AG10803 (cell line): ENCODE measurements at regions not wholly inside any gene's neighbourhood (a gene's known extent, or its start where the extent isn't known, plus 50 kb on each side); places are given as distances from the start of the nearest gene placed in this dataset.
A peak's percentile ranks its signal among the peaks of the same experiment; 100 is the strongest.
"Not testable (repeated sequence)": the region's sequence is repeated elsewhere in the genome, so short reads cannot be mapped to it uniquely, and the experiment has no call there.

Source experiments
- DNase-seq: peaks from one replicate; pipeline ENCODE4 v3.0.0; 2010; ENCODE audit warnings: low read depth
- H3K4me3 ChIP-seq: 2 replicates; pipeline ENCODE4 v1.5.1; 2011; ENCODE audit warnings: mild to moderate bottlenecking, low read length, control low read depth
- TF ChIP-seq, protein P1 (sequence below): conservative IDR thresholded peaks from 2 replicates; pipeline ENCODE4 v1.5.1; 2011; ENCODE audit warnings: mild to moderate bottlenecking, low read length, control low read depth, inconsistent platforms

- no peak for DNase-seq
- no peak overlapping the region for H3K4me3 ChIP-seq
- TF ChIP-seq, protein P1, sequence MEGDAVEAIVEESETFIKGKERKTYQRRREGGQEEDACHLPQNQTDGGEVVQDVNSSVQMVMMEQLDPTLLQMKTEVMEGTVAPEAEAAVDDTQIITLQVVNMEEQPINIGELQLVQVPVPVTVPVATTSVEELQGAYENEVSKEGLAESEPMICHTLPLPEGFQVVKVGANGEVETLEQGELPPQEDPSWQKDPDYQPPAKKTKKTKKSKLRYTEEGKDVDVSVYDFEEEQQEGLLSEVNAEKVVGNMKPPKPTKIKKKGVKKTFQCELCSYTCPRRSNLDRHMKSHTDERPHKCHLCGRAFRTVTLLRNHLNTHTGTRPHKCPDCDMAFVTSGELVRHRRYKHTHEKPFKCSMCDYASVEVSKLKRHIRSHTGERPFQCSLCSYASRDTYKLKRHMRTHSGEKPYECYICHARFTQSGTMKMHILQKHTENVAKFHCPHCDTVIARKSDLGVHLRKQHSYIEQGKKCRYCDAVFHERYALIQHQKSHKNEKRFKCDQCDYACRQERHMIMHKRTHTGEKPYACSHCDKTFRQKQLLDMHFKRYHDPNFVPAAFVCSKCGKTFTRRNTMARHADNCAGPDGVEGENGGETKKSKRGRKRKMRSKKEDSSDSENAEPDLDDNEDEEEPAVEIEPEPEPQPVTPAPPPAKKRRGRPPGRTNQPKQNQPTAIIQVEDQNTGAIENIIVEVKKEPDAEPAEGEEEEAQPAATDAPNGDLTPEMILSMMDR: no peak
Observed at GRCh38 chr5:123282444-123282843, 140.8 kb downstream of the CEP120 start.

DNA sequence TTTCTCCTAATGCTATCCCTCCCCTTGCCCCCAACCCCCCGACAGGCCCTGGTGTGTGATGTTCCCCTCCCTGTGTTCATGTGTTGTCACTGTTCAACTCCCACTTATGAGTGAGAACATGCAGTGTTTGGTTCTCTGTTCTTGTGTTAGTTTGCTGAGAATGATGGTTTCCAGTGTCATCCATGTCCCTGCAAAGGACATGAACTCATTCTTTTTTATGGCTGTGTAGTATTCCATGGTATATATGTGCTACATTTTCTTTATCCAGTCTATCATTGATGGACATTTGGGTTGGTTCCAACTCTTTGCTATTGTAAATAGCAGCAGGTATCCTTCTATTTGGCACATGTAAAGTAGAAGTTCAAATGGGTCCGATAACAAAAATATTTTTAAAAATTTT is 142.3 kb downstream of the CEP120 start:
- H3K4me3 ChIP-seq, DNase-seq: not testable (repeated sequence)

DNA sequence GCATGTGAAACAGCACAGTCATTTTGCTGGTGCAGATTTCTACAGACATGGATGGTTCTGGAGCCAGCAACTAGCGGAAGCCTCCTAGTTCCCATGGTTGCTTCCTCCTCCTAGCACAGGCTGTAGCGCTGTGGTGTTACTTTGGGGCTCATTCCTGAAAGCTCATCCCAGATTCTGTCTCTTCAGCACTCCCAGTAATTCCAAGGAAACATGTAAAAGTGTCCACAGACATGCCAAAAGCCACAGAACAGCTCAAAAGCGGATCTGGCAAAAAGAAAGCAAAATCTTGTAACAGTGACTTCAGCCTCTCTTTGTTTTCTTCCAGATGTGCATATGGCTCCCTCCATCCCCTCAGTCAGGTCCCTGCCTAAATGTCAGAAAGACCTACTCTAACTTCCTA is 144.1 kb downstream of the CEP120 start:
- no peak overlapping the region for H3K4me3 ChIP-seq
- no peak for DNase-seq
- TF ChIP-seq, protein P1: no peak

GRCh38 chr5:123278284-123278683 is 144.9 kb downstream of the CEP120 start:
- DNase-seq: peak; percentile 18
- H3K4me3 ChIP-seq: no peak overlapping the region
- TF ChIP-seq, protein P1: no peak

DNA sequence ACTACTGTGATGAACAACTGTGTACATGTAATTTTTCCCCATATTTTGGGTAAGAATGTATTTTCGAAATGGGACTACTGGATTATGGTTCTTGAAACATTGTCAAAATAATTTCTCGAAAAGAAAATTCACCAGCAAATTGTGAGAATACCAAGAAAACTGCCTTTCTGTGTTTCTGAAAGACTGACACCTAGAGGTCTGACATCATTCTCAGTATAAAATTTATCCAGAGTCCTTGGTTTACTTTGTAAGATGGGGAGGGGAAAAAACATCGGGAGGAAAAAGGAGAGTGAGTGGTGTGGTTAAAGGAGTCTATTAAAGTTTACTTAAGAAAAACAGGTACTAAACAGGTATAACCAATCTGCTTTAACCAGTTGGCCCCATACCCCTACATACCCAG is 149.2 kb downstream of the CEP120 start:
- TF ChIP-seq, protein P1: no peak; the same call in 1 of the 2 replicates
- H3K4me3 ChIP-seq: no peak overlapping the region
- no peak for DNase-seq

GRCh38 chr5:123273095-123273494 is 150.1 kb downstream of the CEP120 start:
- TF ChIP-seq, protein P1: no peak
- H3K4me3 ChIP-seq: no peak overlapping the region
- no peak for DNase-seq

- TF ChIP-seq, protein P1: no peak
- no peak overlapping the region for H3K4me3 ChIP-seq
- no peak for DNase-seq
Observed at GRCh38 chr5:123269851-123270250, 153.4 kb downstream of the CEP120 start.

- no peak for DNase-seq
- no peak overlapping the region for H3K4me3 ChIP-seq
- TF ChIP-seq, protein P1: no peak
Observed at GRCh38 chr5:123269436-123269835, 153.8 kb downstream of the CEP120 start.
